ENCODE measurements at regions not wholly inside any gene's neighbourhood (a gene's known extent, or its start where the extent isn't known, plus 50 kb on each side); places are given as distances from the start of the nearest gene placed in this dataset.

DNA sequence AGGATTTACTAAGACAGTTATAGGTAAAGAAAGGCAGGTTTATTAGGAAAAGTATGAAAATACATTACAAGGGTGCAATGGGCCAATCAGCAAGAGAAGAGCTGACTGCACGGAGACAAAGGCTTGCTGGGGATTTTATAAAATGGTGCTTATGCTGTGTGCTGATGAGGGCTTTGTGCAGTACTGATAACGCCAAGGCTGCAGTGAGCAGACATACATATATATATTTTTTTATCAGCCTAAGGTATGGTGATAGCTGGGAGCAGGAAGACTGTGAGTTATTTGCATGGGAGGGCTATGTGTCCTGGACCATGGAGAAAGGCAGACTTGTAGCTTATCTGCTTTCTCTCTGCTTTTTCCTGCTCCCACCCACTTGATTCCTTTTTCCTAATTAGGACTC, 208.1 kb upstream of the ACTBL2 start:
- H3K27me3 ChIP-seq (ENCODE audit: control insufficient read depth, extremely low read depth, insufficient read depth, low read length): no peaks in the 10 kb centered on the region
- dilution Hi-C loops (cut with MboI; ENCODE audit: extremely low pct_ligation_motif_present, low sequenced_read_pairs): no loop called here
- H3K27ac ChIP-seq (ENCODE audit: control insufficient read depth, insufficient read depth, low read length): no peak overlapping the region
- no peaks in the 10 kb centered on the region for H3K9me3 ChIP-seq (ENCODE audit: control insufficient read depth, low read depth, low read length)
- no peak overlapping the region for H3K4me2 ChIP-seq (ENCODE audit: control insufficient read depth, extremely low read depth, insufficient read depth, low read depth, low read length)
- no peaks in the 10 kb centered on the region for H3K9me1 ChIP-seq (ENCODE audit: control insufficient read depth, extremely low read depth, insufficient read depth, low read length)
- DNase-seq (ENCODE audit: low read depth, low spot score) (no peak), FAIRE-seq (peak; percentile 56)
- H3K4me1 ChIP-seq (ENCODE audit: control insufficient read depth, extremely low read depth, insufficient read depth, low read length): peaks cover 31% of the 10 kb centered on the region
- no peak overlapping the region for H3K9ac ChIP-seq (ENCODE audit: control insufficient read depth, extremely low read depth, insufficient read depth, low read length)
- TF ChIP-seq, protein P1, sequence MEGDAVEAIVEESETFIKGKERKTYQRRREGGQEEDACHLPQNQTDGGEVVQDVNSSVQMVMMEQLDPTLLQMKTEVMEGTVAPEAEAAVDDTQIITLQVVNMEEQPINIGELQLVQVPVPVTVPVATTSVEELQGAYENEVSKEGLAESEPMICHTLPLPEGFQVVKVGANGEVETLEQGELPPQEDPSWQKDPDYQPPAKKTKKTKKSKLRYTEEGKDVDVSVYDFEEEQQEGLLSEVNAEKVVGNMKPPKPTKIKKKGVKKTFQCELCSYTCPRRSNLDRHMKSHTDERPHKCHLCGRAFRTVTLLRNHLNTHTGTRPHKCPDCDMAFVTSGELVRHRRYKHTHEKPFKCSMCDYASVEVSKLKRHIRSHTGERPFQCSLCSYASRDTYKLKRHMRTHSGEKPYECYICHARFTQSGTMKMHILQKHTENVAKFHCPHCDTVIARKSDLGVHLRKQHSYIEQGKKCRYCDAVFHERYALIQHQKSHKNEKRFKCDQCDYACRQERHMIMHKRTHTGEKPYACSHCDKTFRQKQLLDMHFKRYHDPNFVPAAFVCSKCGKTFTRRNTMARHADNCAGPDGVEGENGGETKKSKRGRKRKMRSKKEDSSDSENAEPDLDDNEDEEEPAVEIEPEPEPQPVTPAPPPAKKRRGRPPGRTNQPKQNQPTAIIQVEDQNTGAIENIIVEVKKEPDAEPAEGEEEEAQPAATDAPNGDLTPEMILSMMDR (optimal IDR thresholded peaks at IDR 0.05 in 1 of 3, IDR thresholded peaks at IDR 0.05 in 1 of 3, conservative IDR thresholded peaks at IDR 0.05 in 1 of 3; ENCODE audit: extremely low read depth in 1 of 3, insufficient read depth in 2 of 3, low read length in 3 of 3): no peak
- no peak for TF ChIP-seq EZH2 (IDR thresholded peaks at IDR 0.05; ENCODE audit: low read length)
- no peaks in the 10 kb centered on the region for H3K36me3 ChIP-seq (ENCODE audit: control insufficient read depth in 2 of 2, extremely low read depth in 1 of 2, insufficient read depth in 2 of 2, low read length in 2 of 2)
- no peak overlapping the region for H3K4me3 ChIP-seq (ENCODE audit: control insufficient read depth in 2 of 3, extremely low read depth in 1 of 3, insufficient read depth in 2 of 3, low read depth in 1 of 3, low read length in 3 of 3)
- no peaks in the 10 kb centered on the region for H4K20me1 ChIP-seq (ENCODE audit: control insufficient read depth, extremely low read depth, insufficient read depth, low read length)
- H2AFZ ChIP-seq (ENCODE audit: control insufficient read depth, low read length): no peak overlapping the region
- H3K79me2 ChIP-seq (ENCODE audit: control insufficient read depth, insufficient read depth, low read length): no peaks in the 10 kb centered on the region

DNA sequence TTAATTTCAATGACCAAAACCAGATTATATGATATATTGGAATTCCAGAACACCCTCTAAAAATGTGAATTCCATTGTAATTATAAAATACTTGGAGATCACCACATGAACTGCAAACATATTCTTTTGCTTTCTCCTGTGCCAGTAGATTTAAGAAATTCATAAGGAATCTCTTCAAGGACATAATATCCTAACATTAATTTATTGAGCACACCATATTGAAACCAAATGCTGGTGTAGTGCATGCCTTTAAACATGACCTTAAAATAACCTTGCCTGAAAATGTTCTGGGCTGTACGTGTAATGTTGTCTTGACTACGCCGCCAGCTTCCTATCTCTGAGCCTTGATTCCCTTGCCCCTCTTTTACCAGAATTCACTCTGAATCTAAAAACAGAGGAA, 205.0 kb upstream of the ACTBL2 start:
- no peaks in the 10 kb centered on the region for H3K36me3 ChIP-seq (ENCODE audit: control insufficient read depth in 2 of 2, extremely low read depth in 1 of 2, insufficient read depth in 2 of 2, low read length in 2 of 2)
- H3K27ac ChIP-seq (ENCODE audit: control insufficient read depth, insufficient read depth, low read length): no peak overlapping the region
- dilution Hi-C loops (cut with MboI; ENCODE audit: extremely low pct_ligation_motif_present, low sequenced_read_pairs): no loop called here
- peak overlapping the region; percentile 2 for H2AFZ ChIP-seq (ENCODE audit: control insufficient read depth, low read length)
- H3K4me3 ChIP-seq (ENCODE audit: control insufficient read depth in 2 of 3, extremely low read depth in 1 of 3, insufficient read depth in 2 of 3, low read depth in 1 of 3, low read length in 3 of 3): no peak overlapping the region
- H3K4me2 ChIP-seq (ENCODE audit: control insufficient read depth, extremely low read depth, insufficient read depth, low read depth, low read length): no peak overlapping the region
- peaks cover 6% of the 10 kb centered on the region for H3K4me1 ChIP-seq (ENCODE audit: control insufficient read depth, extremely low read depth, insufficient read depth, low read length)
- H3K27me3 ChIP-seq (ENCODE audit: control insufficient read depth, extremely low read depth, insufficient read depth, low read length): no peaks in the 10 kb centered on the region
- H3K9ac ChIP-seq (ENCODE audit: control insufficient read depth, extremely low read depth, insufficient read depth, low read length): no peak overlapping the region
- H3K9me3 ChIP-seq (ENCODE audit: control insufficient read depth, low read depth, low read length): no peaks in the 10 kb centered on the region
- H4K20me1 ChIP-seq (ENCODE audit: control insufficient read depth, extremely low read depth, insufficient read depth, low read length): no peaks in the 10 kb centered on the region
- DNase-seq (ENCODE audit: low read depth, low spot score): no peak
- H3K79me2 ChIP-seq (ENCODE audit: control insufficient read depth, insufficient read depth, low read length): no peaks in the 10 kb centered on the region
- peak; percentile 20 for FAIRE-seq
- TF ChIP-seq, protein P1 (optimal IDR thresholded peaks at IDR 0.05 in 1 of 3, IDR thresholded peaks at IDR 0.05 in 1 of 3, conservative IDR thresholded peaks at IDR 0.05 in 1 of 3; ENCODE audit: extremely low read depth in 1 of 3, insufficient read depth in 2 of 3, low read length in 3 of 3): no peak
- no peak for TF ChIP-seq EZH2 (IDR thresholded peaks at IDR 0.05; ENCODE audit: low read length)
- no peaks in the 10 kb centered on the region for H3K9me1 ChIP-seq (ENCODE audit: control insufficient read depth, extremely low read depth, insufficient read depth, low read length)
